T-helper 2 cell treated with Interferon-gamma antibody and Interleukin-4, amounts not matched to agents 100 ng/mL and 5 ng/mL, for 36 hours (primary cell): ENCODE measurements at regions not wholly inside any gene's neighbourhood (a gene's known extent, or its start where the extent isn't known, plus 50 kb on each side); places are given as distances from the start of the nearest gene placed in this dataset.
"Not testable (repeated sequence)": the region's sequence is repeated elsewhere in the genome, so short reads cannot be mapped to it uniquely, and the experiment has no call there.

Experiments used
- intact Hi-C: fragments of 100-400 bp; cut with micrococcal nuclease; formaldehyde crosslinking; loops from one replicate; pipeline ENCODE4 v1.15.1; 2023

- intact Hi-C loops, result no loop called here
Observed at GRCh38 chr5:84961193-84961592, 576.5 kb upstream of the EDIL3 start.

GRCh38 chr5:84961903-84962302, 577.2 kb upstream of the EDIL3 start:
- intact Hi-C loops, result no loop called here

GRCh38 chr5:84983093-84983492, 598.4 kb upstream of the EDIL3 start:
- intact Hi-C loops, result no loop called here

GRCh38 chr5:84985148-84985547, 600.5 kb upstream of the EDIL3 start:
- intact Hi-C loops, result no loop called here

- intact Hi-C loops, result no loop called here
Observed at GRCh38 chr5:84986688-84987087, 602.0 kb upstream of the EDIL3 start.

- intact Hi-C loops, result no loop called here
Observed at GRCh38 chr5:85000671-85001070, 616.0 kb upstream of the EDIL3 start.

GRCh38 chr5:85002026-85002425, 617.3 kb upstream of the EDIL3 start:
- intact Hi-C loops, result not testable (repeated sequence)

- intact Hi-C loops, result no loop called here
Observed at GRCh38 chr5:85010014-85010562, 625.4 kb upstream of the EDIL3 start.

- intact Hi-C loops, result no loop called here
Observed at GRCh38 chr5:85017261-85017660, 632.6 kb upstream of the EDIL3 start.

GRCh38 chr5:85030316-85031084, 645.8 kb upstream of the EDIL3 start:
- intact Hi-C loops, result no loop called here

GRCh38 chr5:85049020-85049419, 664.3 kb upstream of the EDIL3 start:
- intact Hi-C loops, result no loop called here

GRCh38 chr5:85052826-85053225, 668.1 kb upstream of the EDIL3 start:
- intact Hi-C loops, result no loop called here

- intact Hi-C loops, result no loop called here
Observed at GRCh38 chr5:85069659-85070640, 685.3 kb upstream of the EDIL3 start.

GRCh38 chr5:85077581-85077980, 692.9 kb upstream of the EDIL3 start:
- intact Hi-C loops, result no loop called here

GRCh38 chr5:85096421-85096820, 711.7 kb upstream of the EDIL3 start:
- intact Hi-C loops, result no loop called here

GRCh38 chr5:85108471-85108870, 723.8 kb upstream of the EDIL3 start:
- intact Hi-C loops, result no loop called here

GRCh38 chr5:85109616-85110015, 724.9 kb upstream of the EDIL3 start:
- intact Hi-C loops, result no loop called here

GRCh38 chr5:85132269-85132668, 747.6 kb upstream of the EDIL3 start:
- intact Hi-C loops, result no loop called here

- intact Hi-C loops, result no loop called here
Observed at GRCh38 chr5:85140471-85140870, 755.8 kb upstream of the EDIL3 start.

- intact Hi-C loops, result no loop called here
Observed at GRCh38 chr5:85143138-85143537, 758.5 kb upstream of the EDIL3 start.

- intact Hi-C loops, result no loop called here
Observed at GRCh38 chr5:85148701-85149100, 764.0 kb upstream of the EDIL3 start.

- intact Hi-C loops, result no loop called here
Observed at GRCh38 chr5:85159395-85159794, 774.7 kb upstream of the EDIL3 start.
